Renal cortical epithelial cell (primary cell): ENCODE measurements at regions not wholly inside any gene's neighbourhood (a gene's known extent, or its start where the extent isn't known, plus 50 kb on each side); places are given as distances from the start of the nearest gene placed in this dataset.

Experiments
- DNase-seq: peaks from one replicate; pipeline ENCODE4 v3.0.0-alpha.2; 2011; ENCODE audit warnings: low read depth

DNA sequence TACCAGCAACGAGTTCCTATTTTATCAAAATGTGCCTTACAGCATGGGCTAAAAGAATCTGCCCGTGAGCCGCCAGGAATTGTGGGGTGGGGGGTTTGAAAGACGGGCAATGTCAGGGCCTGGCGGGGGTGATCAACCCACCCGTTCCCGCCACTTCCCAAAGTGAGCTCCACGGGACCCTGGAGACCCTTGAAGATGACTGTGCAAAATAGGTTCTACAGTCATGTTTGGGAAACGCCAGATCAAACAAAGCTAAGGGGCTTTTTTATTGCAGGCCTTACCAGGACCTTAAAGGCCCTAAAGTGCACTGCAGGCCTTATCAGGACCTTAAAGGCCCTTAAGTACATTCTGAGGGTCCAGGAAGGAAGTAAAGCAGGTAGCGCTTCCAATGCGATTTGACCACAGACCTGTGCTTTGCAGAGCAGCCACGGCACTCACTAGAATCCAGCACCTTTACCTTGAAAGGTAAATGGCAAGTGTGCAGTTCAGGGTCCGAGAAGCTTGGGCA lies 404.1 kb downstream of the SHANK2 start:
- no peak for DNase-seq

DNA sequence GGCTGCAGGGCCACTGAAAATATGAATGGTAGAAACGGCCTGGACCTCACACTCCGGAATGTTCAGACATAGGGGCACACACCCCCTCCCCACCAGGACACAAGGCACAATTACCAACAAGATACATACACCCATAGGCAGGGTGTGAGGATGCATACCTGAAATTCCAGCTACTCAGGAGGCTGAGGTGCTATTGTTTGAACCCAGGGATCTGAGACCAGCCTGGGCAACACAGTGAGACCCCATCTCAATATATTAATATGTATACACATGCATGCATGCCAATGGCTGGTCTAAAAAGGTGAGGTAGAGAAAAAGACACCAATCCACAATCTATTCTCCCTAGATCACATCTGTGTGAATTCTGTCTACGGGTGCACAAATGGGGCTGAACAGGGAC lies 403.3 kb downstream of the SHANK2 start:
- no peak for DNase-seq

DNA sequence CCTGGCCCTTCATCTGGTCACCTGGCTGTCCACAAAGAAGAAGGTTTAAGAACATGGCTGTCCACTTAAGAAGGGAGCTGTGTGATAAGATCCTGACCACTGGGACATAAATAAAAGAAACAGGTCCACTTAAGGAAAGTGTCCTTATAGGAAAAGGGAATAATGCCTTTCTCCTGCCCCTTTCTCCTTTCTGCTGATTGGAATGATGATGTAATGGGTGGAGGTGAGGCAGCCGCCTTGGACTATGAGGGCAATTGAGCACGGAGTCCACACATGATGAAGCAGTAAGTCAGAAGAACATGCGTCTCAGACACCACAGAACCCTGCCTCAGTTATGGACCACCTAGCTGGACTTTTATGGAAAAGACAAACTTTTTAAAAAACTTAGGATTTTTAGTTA lies 401.1 kb downstream of the SHANK2 start:
- no peak for DNase-seq

DNA sequence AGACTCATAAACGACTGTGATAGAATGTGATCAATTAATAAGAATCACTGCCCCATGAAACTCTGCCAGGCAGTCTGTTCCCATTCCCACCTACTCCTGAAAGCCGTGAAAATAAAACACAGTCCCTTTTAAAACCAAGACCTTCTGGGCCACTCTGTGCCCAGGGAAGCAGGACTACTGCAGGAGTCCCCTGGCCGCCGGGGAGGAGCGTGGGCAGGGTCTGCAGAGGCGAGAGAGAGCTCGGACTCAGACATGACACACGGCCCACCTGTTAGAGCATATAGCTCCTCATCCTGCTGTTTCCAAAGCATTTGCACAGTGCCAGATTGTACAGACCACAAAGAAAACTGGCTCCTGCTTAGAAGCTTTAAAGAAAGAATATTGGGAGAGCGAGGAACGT lies 400.5 kb downstream of the SHANK2 start:
- DNase-seq: no peak

DNA sequence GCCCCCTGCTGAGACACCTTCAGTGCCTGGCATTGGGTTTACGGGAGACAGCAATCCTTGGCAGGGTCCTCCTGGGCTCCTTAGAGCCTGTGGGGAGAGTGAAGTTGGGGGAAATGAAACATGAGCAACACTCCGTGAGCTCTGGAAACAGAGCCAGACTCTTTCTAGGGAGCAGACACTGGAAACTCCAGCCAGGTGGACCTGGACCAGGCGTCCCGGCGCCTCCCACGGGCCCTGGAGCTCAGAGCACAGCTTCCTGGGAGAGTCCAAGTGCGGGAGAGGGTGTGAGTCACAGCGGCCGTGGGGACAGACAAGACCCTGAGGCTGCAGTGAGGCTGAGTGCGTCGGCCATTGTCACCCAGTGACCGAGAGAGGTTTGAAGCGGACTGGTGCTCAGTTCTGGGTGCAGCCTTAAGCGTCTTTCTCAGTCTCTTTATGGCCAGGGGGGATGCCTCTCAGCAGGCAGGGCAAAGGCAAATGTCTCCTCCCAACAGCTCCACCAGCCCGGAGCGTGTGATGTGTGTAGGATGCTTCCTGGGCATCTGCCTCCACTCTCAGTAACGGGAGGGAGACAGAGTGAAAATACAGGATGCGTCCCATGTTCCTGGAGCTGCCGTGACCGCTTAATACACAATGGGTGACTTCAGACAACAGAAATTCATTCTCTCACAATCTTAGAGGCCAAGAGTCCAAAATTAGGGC lies 399.2 kb downstream of the SHANK2 start:
- no peak for DNase-seq

GRCh38 chr11:70853770-70854108 lies 398.6 kb downstream of the SHANK2 start:
- DNase-seq: no peak

- DNase-seq: peak; percentile 8
Observed at GRCh38 chr11:70854201-70854600, 398.2 kb downstream of the SHANK2 start.

DNA sequence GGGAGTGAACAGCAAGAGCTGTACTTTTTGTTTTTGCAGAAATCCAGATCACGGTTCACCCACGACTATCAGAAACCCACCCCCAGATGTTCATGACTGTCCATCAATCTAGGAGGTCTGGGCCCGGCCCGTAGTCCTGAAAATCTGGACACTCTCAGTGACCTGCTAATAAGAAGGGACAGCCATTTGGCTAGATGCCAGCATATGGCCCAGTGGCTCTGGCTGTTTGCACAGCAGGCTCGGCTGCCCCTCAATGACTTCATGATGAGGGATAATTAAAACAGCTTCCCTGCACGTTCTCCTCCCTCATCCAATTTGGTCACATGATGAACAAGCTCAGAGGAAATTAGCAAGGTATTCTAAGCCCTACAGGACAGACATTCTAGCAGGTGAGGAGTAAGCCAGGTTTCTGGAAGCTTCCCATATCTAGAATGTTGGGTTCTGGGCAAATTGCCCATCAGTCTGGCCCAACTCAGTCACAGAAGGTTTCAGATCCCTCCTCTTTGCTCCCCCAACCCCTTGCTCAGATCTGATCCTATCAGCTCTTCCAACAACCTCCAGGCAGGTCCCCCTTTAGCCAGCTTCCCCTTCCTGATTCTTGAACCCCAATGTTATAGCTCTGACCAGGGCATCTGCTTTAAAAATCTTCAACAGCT lies 397.3 kb downstream of the SHANK2 start:
- DNase-seq: peak; percentile 9

DNA sequence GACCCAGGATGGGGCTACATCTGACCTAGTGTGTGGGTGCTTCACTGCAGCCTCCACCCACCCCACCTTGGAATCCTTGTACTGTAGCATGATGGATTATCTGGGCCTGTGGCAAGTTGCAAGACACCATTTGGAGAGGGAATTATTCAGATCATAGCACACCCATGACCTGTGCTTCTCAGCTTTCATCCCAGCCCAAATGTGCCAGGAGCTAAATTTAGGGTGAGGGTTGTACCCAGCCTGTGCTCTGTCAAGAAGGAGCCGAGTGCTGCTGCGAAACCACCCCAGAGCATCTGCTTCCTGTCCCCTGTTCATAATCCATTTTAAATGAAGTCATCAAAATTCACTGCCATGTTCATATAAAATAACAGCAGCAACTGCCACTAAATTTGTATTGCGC lies 394.5 kb downstream of the SHANK2 start:
- no peak for DNase-seq

DNA sequence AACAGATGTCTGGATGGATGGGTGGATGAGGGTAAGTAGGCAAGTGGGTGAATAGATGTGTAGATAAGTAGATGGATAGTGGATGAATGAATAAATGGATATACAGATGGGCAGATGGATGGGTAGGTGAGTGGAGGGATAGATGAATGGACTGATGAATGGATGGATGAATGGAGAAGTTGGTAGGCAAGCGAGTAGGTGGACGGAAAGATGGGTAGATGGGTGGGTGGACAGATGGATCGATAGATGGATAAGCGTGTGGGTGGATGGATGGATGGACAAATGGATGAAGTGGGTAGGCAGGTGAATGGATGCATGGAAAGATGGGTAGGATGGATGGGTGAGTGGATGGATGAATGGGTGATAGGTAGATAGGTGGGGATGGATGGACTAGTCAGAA lies 393.2 kb downstream of the SHANK2 start:
- no peak for DNase-seq

GRCh38 chr11:70860888-70861287 lies 391.5 kb downstream of the SHANK2 start:
- peak; percentile 11 for DNase-seq

DNA sequence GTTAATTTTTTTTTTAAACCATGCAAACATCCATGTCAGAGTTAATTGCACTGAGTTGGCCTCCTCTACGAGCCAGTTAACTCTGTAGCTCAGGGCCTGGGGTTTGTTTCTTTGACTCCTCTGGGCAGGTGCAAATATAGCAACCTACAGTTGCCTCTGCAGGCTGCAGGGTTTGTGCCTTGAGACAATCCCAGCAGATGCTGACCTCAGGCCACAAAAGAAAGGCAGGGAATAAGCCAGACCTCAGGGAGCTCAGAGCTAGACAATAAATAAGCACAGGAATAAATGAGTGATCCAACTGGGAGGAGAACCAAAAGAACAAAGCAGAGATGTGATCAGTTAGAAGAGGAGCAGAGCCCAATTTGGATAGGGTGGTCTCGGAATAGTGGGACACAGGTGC lies 390.8 kb downstream of the SHANK2 start:
- DNase-seq: no peak

DNA sequence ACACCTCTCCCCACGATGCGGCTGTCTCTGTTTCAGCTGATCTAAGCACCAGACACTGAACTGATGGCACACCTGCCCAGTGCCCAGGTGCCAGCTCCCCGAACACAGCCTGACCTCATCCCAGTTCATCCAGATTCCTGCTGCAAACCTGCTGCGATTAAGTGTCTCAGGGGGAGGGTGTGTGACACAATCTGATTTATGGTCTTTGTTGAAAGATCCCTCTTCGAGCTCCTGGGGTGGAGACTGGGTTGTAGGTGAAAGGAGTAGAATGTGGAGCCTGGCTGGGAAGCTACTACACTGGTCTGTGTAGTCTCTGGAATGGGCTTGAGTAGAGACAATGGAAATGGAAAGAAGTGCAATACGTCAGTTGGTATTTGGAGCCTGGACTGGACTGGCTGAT lies 390.3 kb downstream of the SHANK2 start:
- DNase-seq: no peak

DNA sequence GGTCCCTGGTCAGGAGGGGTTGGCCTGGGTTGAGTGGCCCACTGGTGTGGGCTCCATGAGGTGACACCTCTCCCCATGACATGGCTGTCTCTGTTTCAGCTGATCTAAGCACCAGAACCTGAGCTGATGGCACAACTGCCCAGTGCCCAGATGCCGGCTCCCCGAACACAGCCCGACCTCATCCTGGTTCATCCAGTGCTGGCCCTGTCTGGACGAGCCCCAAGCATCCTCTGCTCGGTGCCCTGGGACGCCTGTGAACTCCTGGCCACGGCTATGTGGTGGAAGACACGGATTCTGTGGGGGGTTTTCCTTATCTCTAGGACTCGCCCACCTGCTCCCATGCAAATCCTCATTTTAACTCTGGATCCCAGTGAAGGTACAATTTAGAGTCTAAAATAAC lies 389.2 kb downstream of the SHANK2 start:
- DNase-seq: no peak

GRCh38 chr11:70863993-70864392 lies 388.4 kb downstream of the SHANK2 start:
- DNase-seq: no peak

- no peak for DNase-seq
Observed at GRCh38 chr11:70865356-70865755, 387.0 kb downstream of the SHANK2 start.

DNA sequence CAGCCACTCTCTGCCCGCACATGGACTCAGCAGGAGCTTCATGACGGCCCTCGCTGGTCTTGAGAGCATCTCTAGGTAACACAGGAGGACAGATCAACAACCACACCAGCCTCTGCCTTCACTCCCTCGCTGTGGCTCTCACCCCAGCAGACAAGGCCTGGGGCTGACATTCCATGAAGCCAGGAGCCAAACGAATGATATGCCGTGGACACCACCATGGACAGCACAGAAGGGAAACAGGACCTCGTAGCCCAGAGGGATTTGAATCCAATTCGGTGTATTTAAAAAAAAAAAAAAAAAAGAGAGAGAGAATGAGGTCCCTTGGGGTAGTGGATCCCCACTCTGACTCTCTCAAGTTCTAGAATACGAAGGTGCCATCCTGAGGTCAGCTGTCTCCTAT lies 385.5 kb downstream of the SHANK2 start:
- no peak for DNase-seq

DNA sequence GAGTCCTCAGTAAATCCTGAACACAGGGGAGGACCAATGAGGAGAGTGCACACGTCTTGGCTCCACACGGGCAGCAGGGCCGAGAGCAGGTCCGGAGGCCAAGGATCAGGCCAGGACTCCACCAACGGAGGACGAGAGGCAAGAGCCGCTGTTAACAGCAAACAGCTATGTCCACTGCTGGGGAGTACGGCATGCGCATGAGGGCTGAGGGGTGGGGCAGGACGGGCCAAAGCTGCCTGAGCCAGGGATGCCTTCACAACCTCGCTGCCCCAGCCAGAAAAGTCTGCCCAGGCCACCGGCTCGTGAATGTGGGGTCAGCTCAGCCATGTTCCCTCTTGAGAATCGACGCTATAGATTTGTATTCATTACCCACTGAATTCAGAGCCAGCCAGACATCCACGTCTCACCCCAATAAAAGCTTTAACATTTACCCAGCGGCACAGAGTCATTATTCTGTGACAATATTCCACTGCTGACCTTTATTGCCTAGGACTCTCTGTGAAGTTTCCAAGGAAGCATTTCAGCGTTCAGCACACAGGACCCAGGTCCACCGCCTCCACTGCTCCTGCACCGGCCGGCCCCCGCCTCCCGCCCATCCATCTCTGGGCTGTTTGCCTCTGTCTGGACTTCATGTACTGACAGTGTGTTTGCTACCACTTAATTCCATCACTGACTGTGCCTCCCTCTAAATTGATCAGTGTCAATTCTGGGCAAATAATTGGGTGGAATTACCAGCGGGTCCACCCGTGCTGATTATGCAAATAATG lies 384.9 kb downstream of the SHANK2 start:
- no peak for DNase-seq

DNA sequence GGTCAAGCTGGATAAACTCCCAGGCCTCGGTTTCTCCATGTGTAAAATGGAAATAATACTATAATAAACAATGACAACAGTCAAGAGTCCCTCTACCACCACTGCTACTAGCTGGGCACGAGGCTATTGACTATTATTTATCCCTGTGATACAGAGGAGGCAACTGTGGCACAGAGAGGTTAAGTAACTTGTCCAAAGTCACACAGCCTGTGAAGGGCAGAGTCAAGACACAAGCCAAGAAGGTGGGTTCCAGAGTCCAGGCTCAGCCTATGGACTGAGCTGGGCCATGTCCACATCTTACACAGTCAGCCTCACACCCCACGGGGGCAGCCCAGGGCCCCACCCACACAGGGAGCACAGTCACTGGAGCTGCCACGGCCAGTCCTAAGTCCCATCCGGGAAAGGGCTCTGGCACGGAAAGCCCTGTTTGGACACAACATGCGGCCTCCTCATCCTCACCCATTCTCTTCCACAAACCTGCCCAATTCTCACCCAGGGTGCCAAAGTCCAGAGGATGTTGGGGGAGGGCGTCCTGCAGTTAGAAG lies 384.0 kb downstream of the SHANK2 start:
- no peak for DNase-seq

DNA sequence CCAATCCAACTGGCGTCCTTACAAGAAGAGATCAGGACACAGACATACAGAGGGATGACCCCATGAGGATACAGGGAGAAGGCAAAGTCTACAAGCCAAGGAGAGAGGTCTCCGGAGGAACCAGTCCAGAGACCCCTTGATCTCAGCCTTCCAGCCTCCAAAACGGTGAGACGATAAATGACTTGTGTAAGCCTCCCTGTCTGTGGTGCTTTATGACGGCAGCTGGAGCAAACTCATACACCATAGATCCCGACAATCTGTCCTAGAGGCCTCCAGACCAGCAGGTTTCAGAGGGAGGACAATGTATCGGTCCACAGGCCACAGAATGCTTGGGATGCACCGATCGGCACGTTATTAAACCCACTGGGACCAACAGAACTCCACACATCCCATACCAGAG lies 383.3 kb downstream of the SHANK2 start:
- DNase-seq: no peak

DNA sequence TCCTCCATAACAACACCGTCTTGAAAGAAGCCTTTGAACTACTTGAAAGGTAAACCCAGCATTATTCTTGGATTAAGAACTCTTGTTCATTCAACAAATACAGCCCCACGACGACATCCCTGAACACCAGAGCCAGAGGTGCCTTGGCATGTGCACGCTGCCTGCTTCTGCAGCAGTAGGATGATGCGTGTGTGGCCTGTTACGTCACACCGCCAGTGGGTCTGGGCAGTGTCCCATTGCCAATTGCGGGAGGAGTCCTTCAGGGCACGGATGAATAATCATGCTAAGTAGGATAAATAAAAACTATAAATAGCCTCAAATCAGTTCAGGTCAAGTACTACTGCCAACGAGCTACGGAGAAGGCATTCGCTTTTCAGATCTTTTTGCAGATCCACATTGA lies 380.5 kb downstream of the SHANK2 start:
- peak; percentile 33 for DNase-seq

DNA sequence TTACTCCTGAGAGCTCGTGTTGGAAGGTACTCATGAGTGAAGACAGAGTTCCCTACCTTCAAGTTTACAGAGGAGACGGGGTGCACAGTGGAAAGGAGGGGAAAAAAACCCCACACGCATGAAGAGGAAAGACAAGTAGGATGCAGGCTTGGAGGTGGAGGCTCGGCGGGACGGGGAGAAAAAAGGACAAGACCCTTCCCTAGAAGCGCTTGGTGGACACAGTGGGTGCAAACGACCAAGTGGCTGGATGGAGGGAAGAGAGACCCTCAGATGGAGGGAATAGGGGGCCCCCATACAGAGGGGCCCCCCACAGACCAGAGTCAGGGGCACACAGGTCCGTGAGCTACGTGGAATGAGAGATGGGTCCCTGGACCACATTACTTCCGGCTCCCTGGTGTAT lies 380.1 kb downstream of the SHANK2 start:
- DNase-seq: no peak
